ENCODE measurements at regions not wholly inside any gene's neighbourhood (a gene's known extent, or its start where the extent isn't known, plus 50 kb on each side); places are given as distances from the start of the nearest gene placed in this dataset.
A peak's percentile ranks its signal among the peaks of the same experiment; 100 is the strongest.

GRCh38 chr13:40420160-40420740, 246.2 kb downstream of the FOXO1 start:
- H3K79me2 ChIP-seq (ENCODE audit: insufficient read depth, low read length) = no peaks in the 10 kb centered on the region
- no peak overlapping the region for H2AFZ ChIP-seq (ENCODE audit: low read length)
- H3K9me3 ChIP-seq (ENCODE audit: low read length) = peaks cover 5% of the 10 kb centered on the region; the same call in 1 of the 2 replicates
- no peak overlapping the region for H3K4me3 ChIP-seq (ENCODE audit: low read depth, low read length, poor library complexity, severe bottlenecking)
- no peaks in the 10 kb centered on the region for H3K9me2 ChIP-seq (ENCODE audit: low read depth, low read length)
- no peak for TF ChIP-seq EZH2 (IDR thresholded peaks at IDR 0.05; ENCODE audit: borderline replicate concordance, low read length)
- TF ChIP-seq, protein P1, sequence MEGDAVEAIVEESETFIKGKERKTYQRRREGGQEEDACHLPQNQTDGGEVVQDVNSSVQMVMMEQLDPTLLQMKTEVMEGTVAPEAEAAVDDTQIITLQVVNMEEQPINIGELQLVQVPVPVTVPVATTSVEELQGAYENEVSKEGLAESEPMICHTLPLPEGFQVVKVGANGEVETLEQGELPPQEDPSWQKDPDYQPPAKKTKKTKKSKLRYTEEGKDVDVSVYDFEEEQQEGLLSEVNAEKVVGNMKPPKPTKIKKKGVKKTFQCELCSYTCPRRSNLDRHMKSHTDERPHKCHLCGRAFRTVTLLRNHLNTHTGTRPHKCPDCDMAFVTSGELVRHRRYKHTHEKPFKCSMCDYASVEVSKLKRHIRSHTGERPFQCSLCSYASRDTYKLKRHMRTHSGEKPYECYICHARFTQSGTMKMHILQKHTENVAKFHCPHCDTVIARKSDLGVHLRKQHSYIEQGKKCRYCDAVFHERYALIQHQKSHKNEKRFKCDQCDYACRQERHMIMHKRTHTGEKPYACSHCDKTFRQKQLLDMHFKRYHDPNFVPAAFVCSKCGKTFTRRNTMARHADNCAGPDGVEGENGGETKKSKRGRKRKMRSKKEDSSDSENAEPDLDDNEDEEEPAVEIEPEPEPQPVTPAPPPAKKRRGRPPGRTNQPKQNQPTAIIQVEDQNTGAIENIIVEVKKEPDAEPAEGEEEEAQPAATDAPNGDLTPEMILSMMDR (IDR thresholded peaks at IDR 0.05; ENCODE audit: low read length) = no peak
- H3K4me1 ChIP-seq (ENCODE audit: insufficient read depth, low read length, severe bottlenecking) = peaks cover 27% of the 10 kb centered on the region
- peaks cover 4% of the 10 kb centered on the region; the same call in 1 of the 2 replicates for H3K36me3 ChIP-seq (ENCODE audit: insufficient read depth, low read length)
- 0 out of 2 replicates have a peak, but pooled peaks cover 7% of the 10 kb centered on the region for H3F3A ChIP-seq (ENCODE audit: insufficient read depth, low read length)
- H3K4me2 ChIP-seq (ENCODE audit: low read length) = no peak overlapping the region
- no peak overlapping the region for H3K27ac ChIP-seq (ENCODE audit: low read depth, low read length, poor library complexity, severe bottlenecking)
- no peaks in the 10 kb centered on the region for H4K20me1 ChIP-seq (ENCODE audit: insufficient read depth, low read length)
- H3K9ac ChIP-seq (ENCODE audit: low read length) = no peak overlapping the region
- no peaks in the 10 kb centered on the region for H3K27me3 ChIP-seq (ENCODE audit: insufficient read depth, low read length)

GRCh38 chr13:40422588-40423235, 243.7 kb downstream of the FOXO1 start:
- peaks cover 4% of the 10 kb centered on the region; the same call in 1 of the 2 replicates for H3K36me3 ChIP-seq (ENCODE audit: insufficient read depth, low read length)
- peak overlapping the region; percentile 72 for H3K27ac ChIP-seq (ENCODE audit: low read depth, low read length, poor library complexity, severe bottlenecking)
- no peaks in the 10 kb centered on the region for H3K9me2 ChIP-seq (ENCODE audit: low read depth, low read length)
- no peak overlapping the region; the same call in 1 of the 2 replicates for H3K9ac ChIP-seq (ENCODE audit: low read length)
- no peaks in the 10 kb centered on the region for H4K20me1 ChIP-seq (ENCODE audit: insufficient read depth, low read length)
- TF ChIP-seq, protein P1 (IDR thresholded peaks at IDR 0.05; ENCODE audit: low read length) = no peak
- no peak for TF ChIP-seq EZH2 (IDR thresholded peaks at IDR 0.05; ENCODE audit: borderline replicate concordance, low read length)
- H3K4me3 ChIP-seq (ENCODE audit: low read depth, low read length, poor library complexity, severe bottlenecking) = no peak overlapping the region
- H3K4me2 ChIP-seq (ENCODE audit: low read length) = no peak overlapping the region; the same call in 1 of the 2 replicates
- H2AFZ ChIP-seq (ENCODE audit: low read length) = no peak overlapping the region; the same call in 1 of the 2 replicates
- no peaks in the 10 kb centered on the region for H3K27me3 ChIP-seq (ENCODE audit: insufficient read depth, low read length)
- H3K4me1 ChIP-seq (ENCODE audit: insufficient read depth, low read length, severe bottlenecking) = peaks cover 31% of the 10 kb centered on the region
- H3K9me3 ChIP-seq (ENCODE audit: low read length) = peaks cover 5% of the 10 kb centered on the region; the same call in 1 of the 2 replicates
- no peaks in the 10 kb centered on the region for H3K79me2 ChIP-seq (ENCODE audit: insufficient read depth, low read length)
- 0 out of 2 replicates have a peak, but pooled peaks cover 7% of the 10 kb centered on the region for H3F3A ChIP-seq (ENCODE audit: insufficient read depth, low read length)

DNA sequence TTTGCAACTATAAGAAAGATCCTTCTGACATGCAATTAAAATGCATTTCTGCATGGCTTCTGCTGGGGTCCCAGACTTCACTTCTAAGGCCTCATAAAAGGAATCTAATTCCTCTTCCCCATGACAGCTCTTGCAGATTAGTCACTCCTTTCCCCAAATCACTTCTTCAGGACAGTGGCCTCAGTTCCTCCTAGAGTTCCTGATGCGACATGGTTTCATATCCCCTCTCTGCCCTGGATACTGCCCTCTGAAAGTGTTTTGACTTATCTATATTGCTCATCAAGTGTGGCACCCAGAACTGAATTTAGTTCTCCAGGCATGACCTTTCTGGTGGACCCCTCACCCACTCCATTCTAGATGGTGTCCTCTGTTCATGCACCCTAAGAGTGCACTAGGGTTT, 238.1 kb downstream of the FOXO1 start:
- no peak overlapping the region for H3K4me2 ChIP-seq (ENCODE audit: low read length)
- TF ChIP-seq, protein P1 (IDR thresholded peaks at IDR 0.05; ENCODE audit: low read length) = no peak
- no peak for TF ChIP-seq EZH2 (IDR thresholded peaks at IDR 0.05; ENCODE audit: borderline replicate concordance, low read length)
- no peaks in the 10 kb centered on the region for H3K9me3 ChIP-seq (ENCODE audit: low read length)
- H3K4me3 ChIP-seq (ENCODE audit: low read depth, low read length, poor library complexity, severe bottlenecking) = no peak overlapping the region
- H3K9me2 ChIP-seq (ENCODE audit: low read depth, low read length) = no peaks in the 10 kb centered on the region
- H3K79me2 ChIP-seq (ENCODE audit: insufficient read depth, low read length) = no peaks in the 10 kb centered on the region
- H2AFZ ChIP-seq (ENCODE audit: low read length) = no peak overlapping the region
- no peaks in the 10 kb centered on the region for H3K36me3 ChIP-seq (ENCODE audit: insufficient read depth, low read length)
- no peaks in the 10 kb centered on the region; the same call in 1 of the 2 replicates for H3F3A ChIP-seq (ENCODE audit: insufficient read depth, low read length)
- H3K4me1 ChIP-seq (ENCODE audit: insufficient read depth, low read length, severe bottlenecking) = peaks cover 61% of the 10 kb centered on the region
- peak overlapping the region; percentile 42 for H3K27ac ChIP-seq (ENCODE audit: low read depth, low read length, poor library complexity, severe bottlenecking)
- H4K20me1 ChIP-seq (ENCODE audit: insufficient read depth, low read length) = no peaks in the 10 kb centered on the region
- no peaks in the 10 kb centered on the region for H3K27me3 ChIP-seq (ENCODE audit: insufficient read depth, low read length)
- H3K9ac ChIP-seq (ENCODE audit: low read length) = no peak overlapping the region
